ENCODE measurements at regions not wholly inside any gene's neighbourhood (a gene's known extent, or its start where the extent isn't known, plus 50 kb on each side); places are given as distances from the start of the nearest gene placed in this dataset.

DNA sequence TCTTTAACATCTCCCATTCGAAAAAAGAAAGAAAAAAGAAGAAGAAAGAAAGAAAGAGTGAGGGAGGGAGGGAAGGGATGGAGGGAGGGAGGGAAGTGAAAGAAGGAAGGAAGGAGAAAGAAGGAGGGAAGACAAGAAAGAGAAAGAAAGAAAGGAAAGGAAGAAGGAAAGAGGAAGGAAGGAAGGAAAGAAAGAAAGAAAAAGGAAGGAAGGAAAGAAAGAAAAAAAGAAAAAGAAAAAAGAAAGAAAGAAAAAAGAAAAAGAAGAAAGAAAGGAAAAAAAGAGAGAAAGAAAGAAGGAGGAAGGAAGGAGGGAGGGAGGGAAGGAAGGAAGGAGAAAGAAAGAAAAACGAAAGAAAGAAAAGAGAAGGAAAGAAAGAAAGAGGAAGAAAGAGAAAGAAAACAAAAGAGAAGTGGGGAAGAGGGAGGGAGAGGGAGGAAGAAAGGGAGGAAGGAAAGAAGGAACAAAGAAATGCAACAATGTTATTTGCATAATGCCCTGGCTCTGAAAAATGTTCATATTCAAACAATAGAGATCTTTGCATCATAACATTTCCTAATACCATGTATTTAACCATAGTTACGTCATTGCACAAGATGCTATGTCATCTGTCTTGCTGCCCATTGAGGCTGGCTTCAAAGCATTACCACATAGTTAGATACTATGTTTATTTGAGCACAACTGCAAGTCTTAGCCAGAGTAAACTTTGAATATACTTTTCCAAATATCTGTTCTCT lies 550.6 kb downstream of the DSC3 start:
- peak in 1 of 2 experiments; percentile 8 for DNase-seq (ENCODE audit: low read depth in 1 of 2, low spot score in 1 of 2)
- Histone ChIP-seq H3K27me3 (ENCODE audit: insufficient read depth, poor library complexity, severe bottlenecking) (peaks cover 4% of the 10 kb centered on the region), H3K27ac (replicated peaks) (no peak overlapping the region), H3K4me3 (replicated peaks; ENCODE audit: insufficient read depth, low read length) (no peak overlapping the region)
- no peak for TF ChIP-seq GABPA (IDR thresholded peaks at IDR 0.05; ENCODE audit: low read depth)
- no peak for TF ChIP-seq POLR2AphosphoS5 (IDR thresholded peaks at IDR 0.05; ENCODE audit: low read depth)

DNA sequence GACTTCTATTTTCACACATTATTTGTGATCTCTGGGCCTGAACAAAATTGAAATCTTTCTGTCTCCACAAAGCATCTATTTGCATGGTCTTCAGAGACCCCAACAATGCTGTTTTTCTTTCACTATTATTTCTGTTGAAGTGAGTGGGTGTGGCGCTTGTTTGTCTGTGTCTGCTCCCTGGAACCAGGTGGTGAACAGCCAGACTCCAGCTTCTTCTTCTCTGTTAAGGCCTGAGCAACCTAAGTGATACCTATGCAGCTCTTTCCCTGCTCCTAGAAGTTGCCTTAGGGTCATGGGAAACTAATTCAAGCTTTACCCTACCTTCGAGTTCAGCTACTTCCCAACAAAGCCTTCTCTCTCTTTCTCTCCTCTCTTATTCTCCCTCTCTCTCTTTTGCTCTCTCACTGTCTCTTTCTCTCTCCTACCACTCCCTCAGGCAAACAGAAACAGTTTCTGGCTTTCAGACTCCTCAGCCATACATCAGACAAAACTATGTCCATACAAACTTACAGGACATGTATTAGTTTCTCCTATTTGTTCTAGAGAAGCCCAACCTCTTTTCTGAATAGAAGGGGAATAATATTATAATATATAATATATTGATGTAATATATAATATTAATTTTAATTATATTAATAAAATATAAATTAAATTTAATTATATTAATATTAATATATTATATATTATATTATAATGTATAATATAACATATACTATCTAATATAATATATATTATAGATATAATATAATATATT lies 552.5 kb downstream of the DSC3 start:
- H3K27ac ChIP-seq (replicated peaks): no peak overlapping the region
- DNase-seq (ENCODE audit: low read depth in 1 of 2, low spot score in 1 of 2): no peak
- peaks cover 4% of the 10 kb centered on the region for H3K27me3 ChIP-seq (ENCODE audit: insufficient read depth, poor library complexity, severe bottlenecking)
- no peak for TF ChIP-seq POLR2AphosphoS5 (IDR thresholded peaks at IDR 0.05; ENCODE audit: low read depth)
- TF ChIP-seq, protein P1, sequence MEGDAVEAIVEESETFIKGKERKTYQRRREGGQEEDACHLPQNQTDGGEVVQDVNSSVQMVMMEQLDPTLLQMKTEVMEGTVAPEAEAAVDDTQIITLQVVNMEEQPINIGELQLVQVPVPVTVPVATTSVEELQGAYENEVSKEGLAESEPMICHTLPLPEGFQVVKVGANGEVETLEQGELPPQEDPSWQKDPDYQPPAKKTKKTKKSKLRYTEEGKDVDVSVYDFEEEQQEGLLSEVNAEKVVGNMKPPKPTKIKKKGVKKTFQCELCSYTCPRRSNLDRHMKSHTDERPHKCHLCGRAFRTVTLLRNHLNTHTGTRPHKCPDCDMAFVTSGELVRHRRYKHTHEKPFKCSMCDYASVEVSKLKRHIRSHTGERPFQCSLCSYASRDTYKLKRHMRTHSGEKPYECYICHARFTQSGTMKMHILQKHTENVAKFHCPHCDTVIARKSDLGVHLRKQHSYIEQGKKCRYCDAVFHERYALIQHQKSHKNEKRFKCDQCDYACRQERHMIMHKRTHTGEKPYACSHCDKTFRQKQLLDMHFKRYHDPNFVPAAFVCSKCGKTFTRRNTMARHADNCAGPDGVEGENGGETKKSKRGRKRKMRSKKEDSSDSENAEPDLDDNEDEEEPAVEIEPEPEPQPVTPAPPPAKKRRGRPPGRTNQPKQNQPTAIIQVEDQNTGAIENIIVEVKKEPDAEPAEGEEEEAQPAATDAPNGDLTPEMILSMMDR (IDR thresholded peaks at IDR 0.05; ENCODE audit: insufficient read depth, low read length): no peak
- no peak for TF ChIP-seq SPI1 (IDR thresholded peaks at IDR 0.05; ENCODE audit: borderline replicate concordance, low read depth)
- H3K4me3 ChIP-seq (replicated peaks; ENCODE audit: insufficient read depth, low read length): no peak overlapping the region

DNA sequence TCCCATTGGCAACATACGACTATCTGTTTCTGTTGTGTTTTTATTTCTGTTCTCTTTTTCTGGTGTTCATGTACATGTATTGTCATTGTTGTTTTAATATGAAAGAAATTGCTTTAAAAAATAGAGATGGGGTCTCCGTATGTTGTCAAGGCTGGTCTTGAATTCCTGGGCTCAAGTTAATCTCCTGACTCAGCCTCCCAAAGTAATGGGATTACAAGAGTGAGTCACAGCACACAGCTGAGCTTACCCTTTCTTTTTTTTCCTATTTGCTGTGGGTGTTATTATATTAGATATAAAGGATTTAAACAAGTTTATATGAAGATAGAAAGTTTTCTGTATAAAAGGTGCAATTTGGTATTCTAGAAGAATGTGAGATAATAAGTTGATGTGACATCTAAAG lies 554.6 kb downstream of the DSC3 start:
- DNase-seq (ENCODE audit: low read depth in 1 of 2, low spot score in 1 of 2): no peak
- TF ChIP-seq, protein P2, sequence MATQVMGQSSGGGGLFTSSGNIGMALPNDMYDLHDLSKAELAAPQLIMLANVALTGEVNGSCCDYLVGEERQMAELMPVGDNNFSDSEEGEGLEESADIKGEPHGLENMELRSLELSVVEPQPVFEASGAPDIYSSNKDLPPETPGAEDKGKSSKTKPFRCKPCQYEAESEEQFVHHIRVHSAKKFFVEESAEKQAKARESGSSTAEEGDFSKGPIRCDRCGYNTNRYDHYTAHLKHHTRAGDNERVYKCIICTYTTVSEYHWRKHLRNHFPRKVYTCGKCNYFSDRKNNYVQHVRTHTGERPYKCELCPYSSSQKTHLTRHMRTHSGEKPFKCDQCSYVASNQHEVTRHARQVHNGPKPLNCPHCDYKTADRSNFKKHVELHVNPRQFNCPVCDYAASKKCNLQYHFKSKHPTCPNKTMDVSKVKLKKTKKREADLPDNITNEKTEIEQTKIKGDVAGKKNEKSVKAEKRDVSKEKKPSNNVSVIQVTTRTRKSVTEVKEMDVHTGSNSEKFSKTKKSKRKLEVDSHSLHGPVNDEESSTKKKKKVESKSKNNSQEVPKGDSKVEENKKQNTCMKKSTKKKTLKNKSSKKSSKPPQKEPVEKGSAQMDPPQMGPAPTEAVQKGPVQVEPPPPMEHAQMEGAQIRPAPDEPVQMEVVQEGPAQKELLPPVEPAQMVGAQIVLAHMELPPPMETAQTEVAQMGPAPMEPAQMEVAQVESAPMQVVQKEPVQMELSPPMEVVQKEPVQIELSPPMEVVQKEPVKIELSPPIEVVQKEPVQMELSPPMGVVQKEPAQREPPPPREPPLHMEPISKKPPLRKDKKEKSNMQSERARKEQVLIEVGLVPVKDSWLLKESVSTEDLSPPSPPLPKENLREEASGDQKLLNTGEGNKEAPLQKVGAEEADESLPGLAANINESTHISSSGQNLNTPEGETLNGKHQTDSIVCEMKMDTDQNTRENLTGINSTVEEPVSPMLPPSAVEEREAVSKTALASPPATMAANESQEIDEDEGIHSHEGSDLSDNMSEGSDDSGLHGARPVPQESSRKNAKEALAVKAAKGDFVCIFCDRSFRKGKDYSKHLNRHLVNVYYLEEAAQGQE (IDR thresholded peaks at IDR 0.05; ENCODE audit: insufficient replicate concordance, low read depth): no peak
- TF ChIP-seq SPI1 (IDR thresholded peaks at IDR 0.05; ENCODE audit: borderline replicate concordance, low read depth): no peak
- TF ChIP-seq, protein P1 (IDR thresholded peaks at IDR 0.05; ENCODE audit: insufficient read depth, low read length): no peak
- no peak overlapping the region for H3K4me3 ChIP-seq (replicated peaks; ENCODE audit: insufficient read depth, low read length)
- H3K27me3 ChIP-seq (ENCODE audit: insufficient read depth, poor library complexity, severe bottlenecking): no peaks in the 10 kb centered on the region
- H3K27ac ChIP-seq (replicated peaks): no peak overlapping the region

DNA sequence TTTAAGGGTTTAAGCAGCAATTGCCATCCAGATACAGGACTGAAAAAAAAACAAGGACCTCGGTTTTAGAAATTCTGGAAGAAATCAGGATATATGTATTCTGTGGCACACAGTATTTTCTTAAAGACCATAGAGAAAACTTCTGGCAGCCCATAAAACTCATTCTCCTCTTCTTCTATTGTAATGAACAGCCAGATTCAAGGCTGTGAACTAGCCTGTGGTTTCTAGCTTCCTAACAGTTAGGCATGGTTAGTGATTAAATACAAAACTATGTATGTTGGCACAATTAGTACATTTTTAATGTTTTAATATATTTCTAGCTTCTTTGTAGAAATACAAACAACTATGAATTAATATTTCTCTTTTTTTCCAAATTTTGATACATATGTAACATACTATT lies 555.7 kb downstream of the DSC3 start:
- H3K4me3 ChIP-seq (replicated peaks; ENCODE audit: insufficient read depth, low read length): no peak overlapping the region
- TF ChIP-seq SPI1 (IDR thresholded peaks at IDR 0.05; ENCODE audit: borderline replicate concordance, low read depth) (no peak), POLR2AphosphoS5 (IDR thresholded peaks at IDR 0.05; ENCODE audit: low read depth) (no peak), GABPA (IDR thresholded peaks at IDR 0.05; ENCODE audit: low read depth) (no peak)
- TF ChIP-seq, protein P1 (IDR thresholded peaks at IDR 0.05; ENCODE audit: insufficient read depth, low read length): no peak
- TF ChIP-seq, protein P2 (IDR thresholded peaks at IDR 0.05; ENCODE audit: insufficient replicate concordance, low read depth): no peak
- no peak for DNase-seq (ENCODE audit: low read depth in 1 of 2, low spot score in 1 of 2)
- H3K27me3 ChIP-seq (ENCODE audit: insufficient read depth, poor library complexity, severe bottlenecking): no peaks in the 10 kb centered on the region
- no peak overlapping the region for H3K27ac ChIP-seq (replicated peaks)
